ENCODE measurements at regions not wholly inside any gene's neighbourhood (a gene's known extent, or its start where the extent isn't known, plus 50 kb on each side); places are given as distances from the start of the nearest gene placed in this dataset.

GRCh38 chr14:41506552-41506951 is 100.1 kb upstream of the LRFN5 start:
- TF ChIP-seq CTCF (IDR thresholded peaks at IDR 0.05; ENCODE audit: low read depth, low read length), result no peak
- H3K4me3 ChIP-seq (replicated peaks in 1 of 2; ENCODE audit: low read depth in 2 of 2, low read length in 2 of 2), result no peak overlapping the region
- no peak for DNase-seq (ENCODE audit: low read depth in 2 of 2)

GRCh38 chr14:41505491-41505890 is 101.2 kb upstream of the LRFN5 start:
- no peak for TF ChIP-seq CTCF (IDR thresholded peaks at IDR 0.05; ENCODE audit: low read depth, low read length)
- no peak overlapping the region for H3K4me3 ChIP-seq (replicated peaks in 1 of 2; ENCODE audit: low read depth in 2 of 2, low read length in 2 of 2)
- DNase-seq (ENCODE audit: low read depth in 2 of 2), result no peak

DNA sequence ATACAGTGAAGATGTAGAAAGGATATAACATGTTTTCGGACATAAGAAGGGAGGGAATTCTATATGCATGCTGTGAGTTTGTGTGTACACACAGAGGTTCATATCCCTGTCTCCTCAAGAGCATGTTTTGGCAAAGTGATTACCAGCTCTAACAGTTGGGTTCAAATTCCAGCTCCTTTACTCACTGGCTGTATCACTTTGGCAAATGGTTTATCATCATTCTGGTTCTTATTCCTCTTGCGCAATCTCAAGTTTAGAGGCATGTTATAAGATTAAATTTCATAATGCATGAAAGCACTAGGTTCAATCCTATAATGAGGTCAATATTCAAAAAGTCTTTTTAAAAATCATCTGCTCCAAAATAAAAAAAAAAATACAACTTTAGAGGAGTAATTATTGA is 107.7 kb upstream of the LRFN5 start:
- no peak for TF ChIP-seq CTCF (IDR thresholded peaks at IDR 0.05; ENCODE audit: low read depth, low read length)
- no peak overlapping the region for H3K4me3 ChIP-seq (replicated peaks in 1 of 2; ENCODE audit: low read depth in 2 of 2, low read length in 2 of 2)
- peak in 1 of 2 donors; percentile 17 for DNase-seq (ENCODE audit: low read depth in 2 of 2)

GRCh38 chr14:41490323-41490722 is 116.4 kb upstream of the LRFN5 start:
- no peak for DNase-seq (ENCODE audit: low read depth in 2 of 2)
- no peak overlapping the region for H3K4me3 ChIP-seq (replicated peaks in 1 of 2; ENCODE audit: low read depth in 2 of 2, low read length in 2 of 2)
- no peak for TF ChIP-seq CTCF (IDR thresholded peaks at IDR 0.05; ENCODE audit: low read depth, low read length)

- DNase-seq (ENCODE audit: low read depth in 2 of 2), result no peak
- TF ChIP-seq CTCF (IDR thresholded peaks at IDR 0.05; ENCODE audit: low read depth, low read length), result no peak
- no peak overlapping the region for H3K4me3 ChIP-seq (replicated peaks in 1 of 2; ENCODE audit: low read depth in 2 of 2, low read length in 2 of 2)
Observed at GRCh38 chr14:41489315-41489972, 117.2 kb upstream of the LRFN5 start.

- DNase-seq (ENCODE audit: low read depth in 2 of 2), result no peak
- H3K4me3 ChIP-seq (replicated peaks in 1 of 2; ENCODE audit: low read depth in 2 of 2, low read length in 2 of 2), result no peak overlapping the region
- no peak for TF ChIP-seq CTCF (IDR thresholded peaks at IDR 0.05; ENCODE audit: low read depth, low read length)
Observed at GRCh38 chr14:41488401-41488800, 118.3 kb upstream of the LRFN5 start.

DNA sequence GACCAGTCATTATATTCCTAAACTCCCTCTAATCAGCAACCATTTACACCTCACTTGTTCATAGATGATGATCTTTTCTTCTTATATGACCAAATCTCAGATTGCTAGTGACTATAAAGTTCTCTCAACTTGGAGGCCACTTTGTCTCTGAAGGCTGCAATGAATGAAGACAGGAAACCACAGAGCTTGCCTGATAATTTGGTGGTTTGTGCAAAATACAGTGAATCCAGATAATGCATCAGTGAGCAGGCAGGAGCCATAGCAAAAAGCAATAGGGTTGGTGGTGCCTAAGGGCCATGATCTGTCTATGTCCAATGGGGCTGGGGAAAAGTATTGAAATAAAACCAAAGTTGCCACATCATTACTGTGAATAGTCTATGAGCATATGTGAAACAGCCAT is 123.8 kb upstream of the LRFN5 start:
- TF ChIP-seq CTCF (IDR thresholded peaks at IDR 0.05; ENCODE audit: low read depth, low read length), result no peak
- no peak overlapping the region for H3K4me3 ChIP-seq (replicated peaks in 1 of 2; ENCODE audit: low read depth in 2 of 2, low read length in 2 of 2)
- no peak for DNase-seq (ENCODE audit: low read depth in 2 of 2)

All from cardiac fibroblast (primary cell).